ENCODE measurements at regions not wholly inside any gene's neighbourhood (a gene's known extent, or its start where the extent isn't known, plus 50 kb on each side); places are given as distances from the start of the nearest gene placed in this dataset.

- no peaks in the 10 kb centered on the region for H3K4me1 ChIP-seq (ENCODE audit: control insufficient read depth in 2 of 2, insufficient read depth in 2 of 2, low read length in 2 of 2)
- H3K4me3 ChIP-seq (ENCODE audit: control extremely low read depth in 1 of 5, extremely low read depth in 1 of 5, insufficient read depth in 1 of 5, low read depth in 2 of 5, low read length in 4 of 5), result no peak overlapping the region
- H3K27ac ChIP-seq (ENCODE audit: low read length in 2 of 2), result no peak overlapping the region
- H3K36me3 ChIP-seq (replicated peaks in 1 of 2; ENCODE audit: control extremely low read depth in 1 of 2, control insufficient read depth in 1 of 2, extremely low read depth in 1 of 2, insufficient read depth in 2 of 2, low read length in 1 of 2), result no peaks in the 10 kb centered on the region
- Mint-ChIP-seq H3K27me3 (peaks cover 5% of the 10 kb centered on the region), H3K4me3 (no peak overlapping the region), H3K27ac (no peak overlapping the region), H3K9me3 (ENCODE audit: insufficient read depth) (no peaks in the 10 kb centered on the region), H3K4me1 (no peaks in the 10 kb centered on the region)
- POLR2A ChIA-PET, result no interaction called here
- CTCF ChIA-PET, result no interaction called here
- H3K4me2 ChIP-seq (replicated peaks; ENCODE audit: low read depth, low read length, poor library complexity, severe bottlenecking), result no peak overlapping the region
- no peak for TF ChIP-seq EZH2 (IDR thresholded peaks at IDR 0.05; ENCODE audit: borderline replicate concordance, insufficient read depth, low read depth, low read length, poor library complexity, severe bottlenecking)
- TF ChIP-seq CTCF (IDR thresholded peaks at IDR 0.05), result no peak
- DNase-seq, result no peak
- no peak overlapping the region for H2AFZ ChIP-seq (ENCODE audit: insufficient read depth, low read depth, low read length, poor library complexity, severe bottlenecking)
- H3K79me2 ChIP-seq (ENCODE audit: control insufficient read depth, insufficient read depth, low read length), result no peaks in the 10 kb centered on the region
- H3K27me3 ChIP-seq (replicated peaks in 1 of 4; ENCODE audit: control extremely low read depth in 1 of 4, control insufficient read depth in 3 of 4, insufficient read depth in 4 of 4, low read length in 3 of 4), result no peaks in the 10 kb centered on the region
- WGBS (ENCODE audit: insufficient coverage), result 100% methylated on average over 2 of the region's 6 CpGs
- H3K9me3 ChIP-seq (ENCODE audit: control extremely low read depth in 1 of 3, control insufficient read depth in 2 of 3, insufficient read depth in 1 of 3, low read length in 2 of 3), result no peaks in the 10 kb centered on the region
- H4K20me1 ChIP-seq (ENCODE audit: control insufficient read depth, insufficient read depth, low read length, poor library complexity, severe bottlenecking), result no peaks in the 10 kb centered on the region
- H3K9ac ChIP-seq (ENCODE audit: low read length), result no peak overlapping the region
- intact Hi-C loops (cut with micrococcal nuclease), result no loop called here
- no peak for ATAC-seq (ENCODE audit: low read depth)
Observed at GRCh38 chr1:57882934-57883641, 459.2 kb upstream of the DAB1 start.

GRCh38 chr1:57882072-57882471, 458.2 kb upstream of the DAB1 start:
- no peaks in the 10 kb centered on the region for H3K9me3 ChIP-seq (ENCODE audit: control extremely low read depth in 1 of 3, control insufficient read depth in 2 of 3, insufficient read depth in 1 of 3, low read length in 2 of 3)
- Mint-ChIP-seq H3K9me3 (ENCODE audit: insufficient read depth) (no peaks in the 10 kb centered on the region), H3K27ac (no peak overlapping the region), H3K27me3 (peaks cover 4% of the 10 kb centered on the region), H3K4me3 (no peak overlapping the region), H3K4me1 (no peaks in the 10 kb centered on the region)
- no peak overlapping the region for H3K27ac ChIP-seq (ENCODE audit: low read length in 2 of 2)
- ATAC-seq (ENCODE audit: low read depth), result no peak
- no peaks in the 10 kb centered on the region for H3K4me1 ChIP-seq (ENCODE audit: control insufficient read depth in 2 of 2, insufficient read depth in 2 of 2, low read length in 2 of 2)
- H3K4me2 ChIP-seq (replicated peaks; ENCODE audit: low read depth, low read length, poor library complexity, severe bottlenecking), result no peak overlapping the region
- H3K36me3 ChIP-seq (replicated peaks in 1 of 2; ENCODE audit: control extremely low read depth in 1 of 2, control insufficient read depth in 1 of 2, extremely low read depth in 1 of 2, insufficient read depth in 2 of 2, low read length in 1 of 2), result no peaks in the 10 kb centered on the region
- H2AFZ ChIP-seq (ENCODE audit: insufficient read depth, low read depth, low read length, poor library complexity, severe bottlenecking), result no peak overlapping the region
- H3K27me3 ChIP-seq (replicated peaks in 1 of 4; ENCODE audit: control extremely low read depth in 1 of 4, control insufficient read depth in 3 of 4, insufficient read depth in 4 of 4, low read length in 3 of 4), result no peaks in the 10 kb centered on the region
- ChIA-PET CTCF (no interaction called here), POLR2A (no interaction called here)
- WGBS (ENCODE audit: insufficient coverage), result 67% methylated on average over 1 of the region's 3 CpGs
- no peak overlapping the region for H3K4me3 ChIP-seq (ENCODE audit: control extremely low read depth in 1 of 5, extremely low read depth in 1 of 5, insufficient read depth in 1 of 5, low read depth in 2 of 5, low read length in 4 of 5)
- no peaks in the 10 kb centered on the region for H3K79me2 ChIP-seq (ENCODE audit: control insufficient read depth, insufficient read depth, low read length)
- TF ChIP-seq CTCF (IDR thresholded peaks at IDR 0.05) (no peak), EZH2 (IDR thresholded peaks at IDR 0.05; ENCODE audit: borderline replicate concordance, insufficient read depth, low read depth, low read length, poor library complexity, severe bottlenecking) (no peak)
- intact Hi-C loops (cut with micrococcal nuclease), result no loop called here
- DNase-seq, result no peak
- no peak overlapping the region for H3K9ac ChIP-seq (ENCODE audit: low read length)
- H4K20me1 ChIP-seq (ENCODE audit: control insufficient read depth, insufficient read depth, low read length, poor library complexity, severe bottlenecking), result no peaks in the 10 kb centered on the region
